OCI-LY3 (cell line): ENCODE measurements at regions not wholly inside any gene's neighbourhood (a gene's known extent, or its start where the extent isn't known, plus 50 kb on each side); places are given as distances from the start of the nearest gene placed in this dataset.

ENCODE experiments used
- H2AFZ ChIP-seq: fragments of 200-600, 300-600 bp; shearing (Covaris generic); 2 replicates; pipeline ENCODE4 v1.6.0; 2014; ENCODE audit warnings: antibody characterized with exemption, low read depth, low read length
- H3K27ac ChIP-seq: fragments of 200-600, 300-600 bp; sonication (generic); 2 replicates; pipeline ENCODE4 v1.5.1; 2014; ENCODE audit warnings: mild to moderate bottlenecking, low read length, moderate library complexity, mixed read lengths
- H3K27me3 ChIP-seq: fragments of 200-600, 300-600 bp; sonication (generic); 2 replicates; pipeline ENCODE4 v1.6.1; 2014; ENCODE audit warnings: low read depth, low read length, mixed read lengths
- H3K36me3 ChIP-seq: fragments of 200-600, 300-600 bp; sonication (generic); replicated peaks from 2 replicates; pipeline ENCODE3; 2014; ENCODE audit warnings: low read depth, low read length, mixed read lengths
- H3K4me1 ChIP-seq: fragments of 300-600, 200-600 bp; sonication (generic); 2 replicates; pipeline ENCODE4 v1.6.1; 2014; ENCODE audit warnings: low read length, mixed read lengths
- H3K4me2 ChIP-seq: fragments of 200-600, 300-600 bp; sonication (generic); 2 replicates; pipeline ENCODE4 v1.6.1; 2014; ENCODE audit warnings: low read length, mixed read lengths
- H3K4me3 ChIP-seq: fragments of 300-600, 200-600 bp; sonication (generic); 2 replicates; pipeline ENCODE4 v1.5.1; 2014; ENCODE audit warnings: antibody characterized with exemption, mild to moderate bottlenecking, low read length, moderate library complexity
- H3K79me2 ChIP-seq: fragments of 300-600, 200-600 bp; shearing (Covaris generic); 2 replicates; pipeline ENCODE4 v1.6.1; 2014; ENCODE audit warnings: mild to moderate bottlenecking, low read length, mixed read lengths
- H3K9ac ChIP-seq: fragments of 300-600, 200-600 bp; shearing (Covaris generic); 2 replicates; pipeline ENCODE4 v1.6.0; 2014; ENCODE audit warnings: mild to moderate bottlenecking, low read length, moderate library complexity
- H3K9me3 ChIP-seq: fragments of 200-600, 300-600 bp; shearing (Covaris generic); 2 replicates; pipeline ENCODE4 v1.6.1; 2014; ENCODE audit warnings: low read length, mixed read lengths; ENCODE audit not compliant: insufficient read depth
- H4K20me1 ChIP-seq: fragments of 200-600, 300-600 bp; sonication (generic); 2 replicates; pipeline ENCODE4 v1.6.1; 2016; ENCODE audit warnings: low read length, mixed read lengths; ENCODE audit not compliant: insufficient read depth
- CTCF ChIP-seq: fragments of 200-600, 300-600 bp; sonication (generic); IDR thresholded peaks from 2 replicates; pipeline ENCODE4 v1.5.1; 2014; ENCODE audit warnings: antibody characterized with exemption, low read length, low read depth
- EZH2phosphoT487 ChIP-seq: fragments of 200-600 bp; shearing (Covaris generic); IDR thresholded peaks from 2 replicates; pipeline ENCODE4 v1.6.1; 2018; ENCODE audit warnings: antibody characterized with exemption, mixed run types, low read depth

- no peak for TF ChIP-seq EZH2phosphoT487
- TF ChIP-seq CTCF = no peak
- Histone ChIP-seq H3K4me2 (no peak overlapping the region), H3K79me2 (no peaks in the 10 kb centered on the region), H4K20me1 (no peaks in the 10 kb centered on the region), H3K36me3 (no peaks in the 10 kb centered on the region), H3K4me1 (no peaks in the 10 kb centered on the region), H3K27me3 (peaks cover 3% of the 10 kb centered on the region; the same call in 1 of the 2 replicates), H3K9me3 (no peaks in the 10 kb centered on the region), H3K4me3 (no peak overlapping the region), H2AFZ (no peak overlapping the region), H3K9ac (no peak overlapping the region), H3K27ac (no peak overlapping the region)
Measured at GRCh38 chr1:218671573-218671972, 326.4 kb downstream of the TGFB2 start.

GRCh38 chr1:218673170-218673569 is 328.0 kb downstream of the TGFB2 start:
- no peak overlapping the region for H3K9ac ChIP-seq
- peaks cover 3% of the 10 kb centered on the region; the same call in 1 of the 2 replicates for H3K27me3 ChIP-seq
- H3K36me3 ChIP-seq = no peaks in the 10 kb centered on the region
- H2AFZ ChIP-seq = no peak overlapping the region
- H3K4me3 ChIP-seq = no peak overlapping the region
- H3K4me2 ChIP-seq = no peak overlapping the region
- no peaks in the 10 kb centered on the region for H3K79me2 ChIP-seq
- H4K20me1 ChIP-seq = no peaks in the 10 kb centered on the region
- no peak for TF ChIP-seq CTCF
- no peak for TF ChIP-seq EZH2phosphoT487
- no peaks in the 10 kb centered on the region for H3K9me3 ChIP-seq
- no peak overlapping the region for H3K27ac ChIP-seq
- no peaks in the 10 kb centered on the region for H3K4me1 ChIP-seq

GRCh38 chr1:218674280-218674773 is 329.2 kb downstream of the TGFB2 start:
- Histone ChIP-seq H3K4me1 (no peaks in the 10 kb centered on the region), H3K9me3 (no peaks in the 10 kb centered on the region), H3K27me3 (peaks cover 3% of the 10 kb centered on the region; the same call in 1 of the 2 replicates), H3K4me2 (no peak overlapping the region), H3K4me3 (no peak overlapping the region), H4K20me1 (no peaks in the 10 kb centered on the region), H2AFZ (no peak overlapping the region), H3K27ac (no peak overlapping the region), H3K36me3 (no peaks in the 10 kb centered on the region), H3K9ac (no peak overlapping the region), H3K79me2 (no peaks in the 10 kb centered on the region)
- TF ChIP-seq EZH2phosphoT487 (no peak), CTCF (no peak)

- Histone ChIP-seq H3K9ac (no peak overlapping the region), H3K27me3 (peaks cover 6% of the 10 kb centered on the region; the same call in 1 of the 2 replicates)
Measured at GRCh38 chr1:218677026-218677425, 331.9 kb downstream of the TGFB2 start.

More at GRCh38 chr1:218677026-218677425, 331.9 kb downstream of the TGFB2 start:
- no peak overlapping the region for H3K4me2 ChIP-seq
- H3K9me3 ChIP-seq = no peaks in the 10 kb centered on the region
- no peaks in the 10 kb centered on the region for H4K20me1 ChIP-seq
- H3K79me2 ChIP-seq = no peaks in the 10 kb centered on the region
- no peak overlapping the region for H3K27ac ChIP-seq
- TF ChIP-seq EZH2phosphoT487 (no peak), CTCF (no peak)
- no peak overlapping the region for H2AFZ ChIP-seq
- H3K36me3 ChIP-seq = no peaks in the 10 kb centered on the region
- H3K4me1 ChIP-seq = no peaks in the 10 kb centered on the region
- H3K4me3 ChIP-seq = no peak overlapping the region
